Testis (tissue), 2 donors: ENCODE measurements at regions not wholly inside any gene's neighbourhood (a gene's known extent, or its start where the extent isn't known, plus 50 kb on each side); places are given as distances from the start of the nearest gene placed in this dataset.

Experiments
- POLR2A ChIP-seq: fragments of 450-650 bp; IDR thresholded peaks from one replicate; pipeline ENCODE4 v1.6.1; 2017; ENCODE audit warnings: antibody characterized with exemption, mild to moderate bottlenecking, moderate library complexity
- TF ChIP-seq, protein P1 (sequence below), 3 experiments: fragments of 450-650 bp in 2 of 3; fragments of 200-600 bp in 1 of 3; sonication (generic) in 1 of 3; IDR thresholded peaks; one replicate each; pipeline ENCODE4 v1.5.1; 2016 to 2019; ENCODE audit warnings: antibody characterized with exemption in 3 of 3, mild to moderate bottlenecking in 2 of 3, moderate library complexity in 1 of 3

DNA sequence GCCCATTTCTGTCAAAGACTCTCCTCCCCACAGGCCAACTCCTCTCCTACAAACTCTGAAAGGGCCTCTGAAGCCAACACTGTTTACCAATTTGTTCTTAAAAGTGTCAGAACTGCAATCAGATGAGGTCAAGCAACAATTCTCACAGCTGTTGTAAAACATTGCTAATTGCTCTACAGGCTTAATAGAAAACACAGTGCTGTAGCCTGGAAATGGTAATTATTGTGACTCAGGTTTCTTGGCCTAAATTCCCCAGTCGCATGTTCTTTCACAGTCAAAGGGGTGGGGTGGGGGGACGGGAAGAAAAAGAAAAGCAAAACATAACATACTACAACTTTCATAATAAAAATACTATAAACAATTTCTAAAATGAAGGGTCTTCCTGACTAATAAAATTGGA is 343.2 kb downstream of the DMAC1 start:
- TF ChIP-seq, protein P1, sequence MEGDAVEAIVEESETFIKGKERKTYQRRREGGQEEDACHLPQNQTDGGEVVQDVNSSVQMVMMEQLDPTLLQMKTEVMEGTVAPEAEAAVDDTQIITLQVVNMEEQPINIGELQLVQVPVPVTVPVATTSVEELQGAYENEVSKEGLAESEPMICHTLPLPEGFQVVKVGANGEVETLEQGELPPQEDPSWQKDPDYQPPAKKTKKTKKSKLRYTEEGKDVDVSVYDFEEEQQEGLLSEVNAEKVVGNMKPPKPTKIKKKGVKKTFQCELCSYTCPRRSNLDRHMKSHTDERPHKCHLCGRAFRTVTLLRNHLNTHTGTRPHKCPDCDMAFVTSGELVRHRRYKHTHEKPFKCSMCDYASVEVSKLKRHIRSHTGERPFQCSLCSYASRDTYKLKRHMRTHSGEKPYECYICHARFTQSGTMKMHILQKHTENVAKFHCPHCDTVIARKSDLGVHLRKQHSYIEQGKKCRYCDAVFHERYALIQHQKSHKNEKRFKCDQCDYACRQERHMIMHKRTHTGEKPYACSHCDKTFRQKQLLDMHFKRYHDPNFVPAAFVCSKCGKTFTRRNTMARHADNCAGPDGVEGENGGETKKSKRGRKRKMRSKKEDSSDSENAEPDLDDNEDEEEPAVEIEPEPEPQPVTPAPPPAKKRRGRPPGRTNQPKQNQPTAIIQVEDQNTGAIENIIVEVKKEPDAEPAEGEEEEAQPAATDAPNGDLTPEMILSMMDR (IDR thresholded peaks at IDR 0.05): no peak
- no peak for TF ChIP-seq POLR2A
